ENCODE measurements at regions not wholly inside any gene's neighbourhood (a gene's known extent, or its start where the extent isn't known, plus 50 kb on each side); places are given as distances from the start of the nearest gene placed in this dataset.

GRCh38 chr17:30580916-30581315 lies 103.7 kb downstream of the GOSR1 start:
- Histone ChIP-seq H3K9me3 (no peaks in the 10 kb centered on the region), H3K4me1 (ENCODE audit: control insufficient read depth in 1 of 2, insufficient read depth in 2 of 2, low read depth in 1 of 2, low read length in 1 of 2) (no peaks in the 10 kb centered on the region; a peak in 1 of 4 replicates), H3K36me3 (replicated peaks in 1 of 2; ENCODE audit: control insufficient read depth in 1 of 2, insufficient read depth in 2 of 2, low read length in 1 of 2) (no peaks in the 10 kb centered on the region), H4K20me1 (ENCODE audit: insufficient read depth) (no peaks in the 10 kb centered on the region), H3K79me2 (ENCODE audit: insufficient read depth) (no peaks in the 10 kb centered on the region), H3F3A (replicated peaks; ENCODE audit: insufficient read depth) (no peaks in the 10 kb centered on the region), H3K27ac (ENCODE audit: low read depth in 2 of 2, low read length in 1 of 2) (no peak overlapping the region), H3K9ac (no peak overlapping the region), H3K4me2 (no peak overlapping the region), H3K4me3 (ENCODE audit: low read depth in 2 of 2, low read length in 1 of 2) (no peak overlapping the region), H2AFZ (ENCODE audit: low read depth) (no peak overlapping the region), H3K27me3 (ENCODE audit: insufficient read depth) (no peaks in the 10 kb centered on the region), H3K9me2 (no peaks in the 10 kb centered on the region)
- CTCF ChIA-PET: no interaction called here
- DNase-seq: no peak
- POLR2A ChIA-PET: no interaction called here
- TF ChIP-seq RAD21 (IDR thresholded peaks at IDR 0.05; ENCODE audit: low read length) (no peak), FOSL2 (IDR thresholded peaks at IDR 0.05; ENCODE audit: borderline replicate concordance, low read depth) (no peak), IRF3 (IDR thresholded peaks at IDR 0.05; ENCODE audit: low read depth, low read length) (no peak), FOXJ3 (CRISPR knock-in tag; IDR thresholded peaks at IDR 0.05) (no peak), SMC3 (IDR thresholded peaks at IDR 0.05; ENCODE audit: low read depth, low read length) (no peak), TEAD4 (IDR thresholded peaks at IDR 0.05; ENCODE audit: borderline replicate concordance, insufficient read depth) (no peak), GATA2 (CRISPR knock-in tag; IDR thresholded peaks at IDR 0.05) (no peak), EZH2phosphoT487 (IDR thresholded peaks at IDR 0.05; ENCODE audit: borderline replicate concordance, low read depth) (no peak), MXI1 (IDR thresholded peaks at IDR 0.05; ENCODE audit: low read depth, low read length) (no peak), CHD2 (IDR thresholded peaks at IDR 0.05; ENCODE audit: low read length, partially characterized antibody) (no peak), GABPA (IDR thresholded peaks at IDR 0.05; ENCODE audit: low read depth) (no peak), EP300 (IDR thresholded peaks at IDR 0.05; ENCODE audit: borderline replicate concordance in 1 of 2, low read depth in 1 of 2, low read length in 1 of 2) (no peak), MEF2A (IDR thresholded peaks at IDR 0.05; ENCODE audit: borderline replicate concordance, low read depth) (no peak), TCF12 (IDR thresholded peaks at IDR 0.05) (no peak)
- TF ChIP-seq, protein P1, sequence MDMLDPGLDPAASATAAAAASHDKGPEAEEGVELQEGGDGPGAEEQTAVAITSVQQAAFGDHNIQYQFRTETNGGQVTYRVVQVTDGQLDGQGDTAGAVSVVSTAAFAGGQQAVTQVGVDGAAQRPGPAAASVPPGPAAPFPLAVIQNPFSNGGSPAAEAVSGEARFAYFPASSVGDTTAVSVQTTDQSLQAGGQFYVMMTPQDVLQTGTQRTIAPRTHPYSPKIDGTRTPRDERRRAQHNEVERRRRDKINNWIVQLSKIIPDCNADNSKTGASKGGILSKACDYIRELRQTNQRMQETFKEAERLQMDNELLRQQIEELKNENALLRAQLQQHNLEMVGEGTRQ (IDR thresholded peaks at IDR 0.05; ENCODE audit: borderline replicate concordance, low read depth, low read length): no peak
- TF ChIP-seq, protein P2, sequence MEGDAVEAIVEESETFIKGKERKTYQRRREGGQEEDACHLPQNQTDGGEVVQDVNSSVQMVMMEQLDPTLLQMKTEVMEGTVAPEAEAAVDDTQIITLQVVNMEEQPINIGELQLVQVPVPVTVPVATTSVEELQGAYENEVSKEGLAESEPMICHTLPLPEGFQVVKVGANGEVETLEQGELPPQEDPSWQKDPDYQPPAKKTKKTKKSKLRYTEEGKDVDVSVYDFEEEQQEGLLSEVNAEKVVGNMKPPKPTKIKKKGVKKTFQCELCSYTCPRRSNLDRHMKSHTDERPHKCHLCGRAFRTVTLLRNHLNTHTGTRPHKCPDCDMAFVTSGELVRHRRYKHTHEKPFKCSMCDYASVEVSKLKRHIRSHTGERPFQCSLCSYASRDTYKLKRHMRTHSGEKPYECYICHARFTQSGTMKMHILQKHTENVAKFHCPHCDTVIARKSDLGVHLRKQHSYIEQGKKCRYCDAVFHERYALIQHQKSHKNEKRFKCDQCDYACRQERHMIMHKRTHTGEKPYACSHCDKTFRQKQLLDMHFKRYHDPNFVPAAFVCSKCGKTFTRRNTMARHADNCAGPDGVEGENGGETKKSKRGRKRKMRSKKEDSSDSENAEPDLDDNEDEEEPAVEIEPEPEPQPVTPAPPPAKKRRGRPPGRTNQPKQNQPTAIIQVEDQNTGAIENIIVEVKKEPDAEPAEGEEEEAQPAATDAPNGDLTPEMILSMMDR (IDR thresholded peaks at IDR 0.05): no peak
- TF ChIP-seq, protein P3, sequence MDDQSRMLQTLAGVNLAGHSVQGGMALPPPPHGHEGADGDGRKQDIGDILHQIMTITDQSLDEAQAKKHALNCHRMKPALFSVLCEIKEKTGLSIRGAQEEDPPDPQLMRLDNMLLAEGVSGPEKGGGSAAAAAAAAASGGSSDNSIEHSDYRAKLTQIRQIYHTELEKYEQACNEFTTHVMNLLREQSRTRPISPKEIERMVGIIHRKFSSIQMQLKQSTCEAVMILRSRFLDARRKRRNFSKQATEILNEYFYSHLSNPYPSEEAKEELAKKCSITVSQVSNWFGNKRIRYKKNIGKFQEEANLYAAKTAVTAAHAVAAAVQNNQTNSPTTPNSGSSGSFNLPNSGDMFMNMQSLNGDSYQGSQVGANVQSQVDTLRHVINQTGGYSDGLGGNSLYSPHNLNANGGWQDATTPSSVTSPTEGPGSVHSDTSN (IDR thresholded peaks at IDR 0.05): no peak
- TF ChIP-seq, protein P4, sequence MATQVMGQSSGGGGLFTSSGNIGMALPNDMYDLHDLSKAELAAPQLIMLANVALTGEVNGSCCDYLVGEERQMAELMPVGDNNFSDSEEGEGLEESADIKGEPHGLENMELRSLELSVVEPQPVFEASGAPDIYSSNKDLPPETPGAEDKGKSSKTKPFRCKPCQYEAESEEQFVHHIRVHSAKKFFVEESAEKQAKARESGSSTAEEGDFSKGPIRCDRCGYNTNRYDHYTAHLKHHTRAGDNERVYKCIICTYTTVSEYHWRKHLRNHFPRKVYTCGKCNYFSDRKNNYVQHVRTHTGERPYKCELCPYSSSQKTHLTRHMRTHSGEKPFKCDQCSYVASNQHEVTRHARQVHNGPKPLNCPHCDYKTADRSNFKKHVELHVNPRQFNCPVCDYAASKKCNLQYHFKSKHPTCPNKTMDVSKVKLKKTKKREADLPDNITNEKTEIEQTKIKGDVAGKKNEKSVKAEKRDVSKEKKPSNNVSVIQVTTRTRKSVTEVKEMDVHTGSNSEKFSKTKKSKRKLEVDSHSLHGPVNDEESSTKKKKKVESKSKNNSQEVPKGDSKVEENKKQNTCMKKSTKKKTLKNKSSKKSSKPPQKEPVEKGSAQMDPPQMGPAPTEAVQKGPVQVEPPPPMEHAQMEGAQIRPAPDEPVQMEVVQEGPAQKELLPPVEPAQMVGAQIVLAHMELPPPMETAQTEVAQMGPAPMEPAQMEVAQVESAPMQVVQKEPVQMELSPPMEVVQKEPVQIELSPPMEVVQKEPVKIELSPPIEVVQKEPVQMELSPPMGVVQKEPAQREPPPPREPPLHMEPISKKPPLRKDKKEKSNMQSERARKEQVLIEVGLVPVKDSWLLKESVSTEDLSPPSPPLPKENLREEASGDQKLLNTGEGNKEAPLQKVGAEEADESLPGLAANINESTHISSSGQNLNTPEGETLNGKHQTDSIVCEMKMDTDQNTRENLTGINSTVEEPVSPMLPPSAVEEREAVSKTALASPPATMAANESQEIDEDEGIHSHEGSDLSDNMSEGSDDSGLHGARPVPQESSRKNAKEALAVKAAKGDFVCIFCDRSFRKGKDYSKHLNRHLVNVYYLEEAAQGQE (IDR thresholded peaks at IDR 0.05; ENCODE audit: low read depth, low read length): no peak
- 80% methylated on average over 2 of the region's 2 CpGs for WGBS (ENCODE audit: low lambda C conversion rate)
